Activated T-cell treated with anti-CD3 and anti-CD28 coated beads, Interleukin-2, amount 50 U/mL, for 4 hours (primary cell): ENCODE measurements at regions not wholly inside any gene's neighbourhood (a gene's known extent, or its start where the extent isn't known, plus 50 kb on each side); places are given as distances from the start of the nearest gene placed in this dataset.
A peak's percentile ranks its signal among the peaks of the same experiment; 100 is the strongest.

Experiments used
- ATAC-seq, 2 donors: fragments of 200-7000 bp; cut with Tn5 transposase; one replicate each; pipeline ENCODE4 v1.10.0; 2021
- DNase-seq: peaks from one replicate; pipeline ENCODE4 v3.0.0-alpha.2; 2020
- H3K27me3 Mint-ChIP-seq: one replicate; pipeline ENCODE4 v1.8.0; 2021; ENCODE audit warnings: low read depth, mixed read lengths
- H3K36me3 Mint-ChIP-seq: one replicate; pipeline ENCODE4 v1.8.0; 2022; ENCODE audit warnings: mixed read lengths; ENCODE audit not compliant: insufficient read depth
- H3K4me1 Mint-ChIP-seq: one replicate; pipeline ENCODE4 v1.8.0; 2021; ENCODE audit warnings: low read depth, mixed read lengths
- H3K4me3 Mint-ChIP-seq: one replicate; pipeline ENCODE4 v1.8.0; 2021; ENCODE audit warnings: mild to moderate bottlenecking, moderate library complexity, mixed read lengths
- H3K9me3 Mint-ChIP-seq: one replicate; pipeline ENCODE4 v1.8.0; 2021; ENCODE audit warnings: mixed read lengths

GRCh38 chr3:17845026-17845812, 102.8 kb upstream of the TBC1D5 start:
- H3K9me3 Mint-ChIP-seq, result no peaks in the 10 kb centered on the region
- H3K4me1 Mint-ChIP-seq, result no peaks in the 10 kb centered on the region
- DNase-seq, result no peak
- no peaks in the 10 kb centered on the region for H3K36me3 Mint-ChIP-seq
- no peak overlapping the region for H3K4me3 Mint-ChIP-seq
- no peaks in the 10 kb centered on the region for H3K27me3 Mint-ChIP-seq
- no peak for ATAC-seq

- ATAC-seq (no peak), DNase-seq (no peak)
- H3K36me3 Mint-ChIP-seq, result no peaks in the 10 kb centered on the region
- H3K27me3 Mint-ChIP-seq, result no peaks in the 10 kb centered on the region
- no peak overlapping the region for H3K4me3 Mint-ChIP-seq
- no peaks in the 10 kb centered on the region for H3K4me1 Mint-ChIP-seq
- H3K9me3 Mint-ChIP-seq, result no peaks in the 10 kb centered on the region
These were observed 101.8 kb upstream of the TBC1D5 start for GRCh38 chr3:17844236-17844635.

GRCh38 chr3:17841190-17841828, 98.9 kb upstream of the TBC1D5 start:
- Mint-ChIP-seq H3K27me3 (no peaks in the 10 kb centered on the region), H3K4me3 (no peak overlapping the region), H3K9me3 (no peaks in the 10 kb centered on the region), H3K36me3 (no peaks in the 10 kb centered on the region), H3K4me1 (no peaks in the 10 kb centered on the region)
- peak; percentile 84 to 91 for ATAC-seq
- peak; percentile 71 for DNase-seq

- DNase-seq (no peak), ATAC-seq (no peak)
- no peak overlapping the region for H3K4me3 Mint-ChIP-seq
- no peaks in the 10 kb centered on the region for H3K9me3 Mint-ChIP-seq
- no peaks in the 10 kb centered on the region for H3K4me1 Mint-ChIP-seq
- no peaks in the 10 kb centered on the region for H3K27me3 Mint-ChIP-seq
- no peaks in the 10 kb centered on the region for H3K36me3 Mint-ChIP-seq
These were observed 98.2 kb upstream of the TBC1D5 start for GRCh38 chr3:17840651-17841050.

GRCh38 chr3:17840126-17840525, 97.7 kb upstream of the TBC1D5 start:
- no peaks in the 10 kb centered on the region for H3K27me3 Mint-ChIP-seq
- no peaks in the 10 kb centered on the region for H3K36me3 Mint-ChIP-seq
- DNase-seq, result no peak
- ATAC-seq, result no peak
- H3K9me3 Mint-ChIP-seq, result no peaks in the 10 kb centered on the region
- H3K4me3 Mint-ChIP-seq, result no peak overlapping the region
- H3K4me1 Mint-ChIP-seq, result no peaks in the 10 kb centered on the region

GRCh38 chr3:17836919-17837318, 94.5 kb upstream of the TBC1D5 start:
- Mint-ChIP-seq H3K4me3 (no peak overlapping the region), H3K27me3 (peaks cover 4% of the 10 kb centered on the region), H3K36me3 (no peaks in the 10 kb centered on the region), H3K4me1 (no peaks in the 10 kb centered on the region), H3K9me3 (no peaks in the 10 kb centered on the region)
- DNase-seq (no peak), ATAC-seq (no peak)

GRCh38 chr3:17836092-17836491, 93.7 kb upstream of the TBC1D5 start:
- Mint-ChIP-seq H3K27me3 (peaks cover 4% of the 10 kb centered on the region), H3K9me3 (no peaks in the 10 kb centered on the region), H3K4me3 (no peak overlapping the region), H3K4me1 (no peaks in the 10 kb centered on the region), H3K36me3 (no peaks in the 10 kb centered on the region)
- DNase-seq (no peak), ATAC-seq (no peak)

GRCh38 chr3:17833786-17834559, 91.5 kb upstream of the TBC1D5 start:
- no peak for ATAC-seq
- no peak for DNase-seq
- no peaks in the 10 kb centered on the region for H3K9me3 Mint-ChIP-seq
- no peaks in the 10 kb centered on the region for H3K4me1 Mint-ChIP-seq
- H3K4me3 Mint-ChIP-seq, result no peak overlapping the region
- H3K27me3 Mint-ChIP-seq, result peaks cover 4% of the 10 kb centered on the region
- no peaks in the 10 kb centered on the region for H3K36me3 Mint-ChIP-seq

GRCh38 chr3:17832016-17832415, 89.6 kb upstream of the TBC1D5 start:
- Mint-ChIP-seq H3K9me3 (no peaks in the 10 kb centered on the region), H3K27me3 (peaks cover 4% of the 10 kb centered on the region), H3K4me3 (no peak overlapping the region), H3K4me1 (no peaks in the 10 kb centered on the region), H3K36me3 (no peaks in the 10 kb centered on the region)
- DNase-seq (no peak), ATAC-seq (no peak)

- H3K36me3 Mint-ChIP-seq, result no peaks in the 10 kb centered on the region
- H3K4me3 Mint-ChIP-seq, result no peak overlapping the region
- ATAC-seq, result no peak
- peaks cover 4% of the 10 kb centered on the region for H3K27me3 Mint-ChIP-seq
- H3K4me1 Mint-ChIP-seq, result no peaks in the 10 kb centered on the region
- no peaks in the 10 kb centered on the region for H3K9me3 Mint-ChIP-seq
- no peak for DNase-seq
These were observed 88.9 kb upstream of the TBC1D5 start for GRCh38 chr3:17831366-17831765.

- Mint-ChIP-seq H3K36me3 (no peaks in the 10 kb centered on the region), H3K4me1 (no peaks in the 10 kb centered on the region), H3K27me3 (peaks cover 4% of the 10 kb centered on the region), H3K9me3 (no peaks in the 10 kb centered on the region), H3K4me3 (no peak overlapping the region)
- ATAC-seq (no peak), DNase-seq (no peak)
These were observed 88.4 kb upstream of the TBC1D5 start for GRCh38 chr3:17830788-17831187.

- Mint-ChIP-seq H3K27me3 (peaks cover 4% of the 10 kb centered on the region), H3K4me1 (no peaks in the 10 kb centered on the region), H3K9me3 (no peaks in the 10 kb centered on the region), H3K4me3 (no peak overlapping the region), H3K36me3 (no peaks in the 10 kb centered on the region)
- no peak for DNase-seq
- ATAC-seq, result peak in 1 of 2 donors; percentile 25
These were observed 86.0 kb upstream of the TBC1D5 start for GRCh38 chr3:17828388-17828787.

- peaks cover 2% of the 10 kb centered on the region for H3K27me3 Mint-ChIP-seq
- no peak overlapping the region for H3K4me3 Mint-ChIP-seq
- H3K9me3 Mint-ChIP-seq, result no peaks in the 10 kb centered on the region
These were observed 82.9 kb upstream of the TBC1D5 start for GRCh38 chr3:17825298-17825697.

GRCh38 chr3:17823816-17824215, 81.4 kb upstream of the TBC1D5 start:
- H3K36me3 Mint-ChIP-seq, result no peaks in the 10 kb centered on the region
- no peak for ATAC-seq
- no peak for DNase-seq

More at GRCh38 chr3:17825298-17825697, 82.9 kb upstream of the TBC1D5 start:
- DNase-seq, result no peak
- Mint-ChIP-seq H3K36me3 (no peaks in the 10 kb centered on the region), H3K4me1 (no peaks in the 10 kb centered on the region)
- ATAC-seq, result no peak

More at GRCh38 chr3:17823816-17824215, 81.4 kb upstream of the TBC1D5 start:
- Mint-ChIP-seq H3K4me1 (no peaks in the 10 kb centered on the region), H3K27me3 (peaks cover 2% of the 10 kb centered on the region), H3K9me3 (no peaks in the 10 kb centered on the region), H3K4me3 (no peak overlapping the region)
